Heart left ventricle (tissue), 13 donors: ENCODE measurements at regions not wholly inside any gene's neighbourhood (a gene's known extent, or its start where the extent isn't known, plus 50 kb on each side); places are given as distances from the start of the nearest gene placed in this dataset.

Source experiments
- CTCF ChIP-seq, 12 donors: fragments of 200-600 bp; sonication (generic) in 4 of 12; IDR thresholded peaks; one replicate each; pipeline versions ENCODE4 v1.5.0 to v1.8.0; 2018 to 2022; ENCODE audit warnings: antibody characterized with exemption in 12 of 12, mild to moderate bottlenecking in 5 of 12
- POLR2A ChIP-seq, 2 donors: fragments of 450-650 bp; IDR thresholded peaks; one replicate each; pipeline ENCODE4 v1.6.1; 2017; ENCODE audit warnings: antibody characterized with exemption in 2 of 2, mild to moderate bottlenecking in 2 of 2, moderate library complexity in 2 of 2
- donor health status: ischemic (EF 13 %, LVEDD 7.1; RV severe dilation, severe dysfunction).
- donor health status: DM: no; HTN: yes; CAD: no.
- donor health status: DM: no; HTN: no; CAD: no.
- donor health status: ischemic (EF 25% LVEDD 6.9; RV normal size, moderate dysfunction).
- donor health status: ischemic (EF 25% LVEDD 5.7; RV mildly dilated, moderate dysfunction).
- donor health status: ischemic (EF 35%, LVEDD 5.7; RV mildly dilated, moderate dysfunction).
- donor health status: nonischemic (EF 11% LVEDD 7.7; RV severe dilation, severe dysfunction).
- donor health status: DM: yes; HTN: yes; CAD: no.
- donor health status: PGD.
- donor health status: ischemic (EF 29% LVEDD 5.4; RV normal size, mild dysfunction).
- donor health status: nonischemic (EF 23%, LVEDD 6.1; RV moderate dilation, normal function).

GRCh38 chr1:34315974-34316373 is 139.3 kb downstream of the C1orf94 start:
- TF ChIP-seq CTCF (IDR thresholded peaks at IDR 0.05) (no peak), POLR2A (IDR thresholded peaks at IDR 0.05) (no peak)
